ENCODE measurements at regions not wholly inside any gene's neighbourhood (a gene's known extent, or its start where the extent isn't known, plus 50 kb on each side); places are given as distances from the start of the nearest gene placed in this dataset.
"Not testable (repeated sequence)": the region's sequence is repeated elsewhere in the genome, so short reads cannot be mapped to it uniquely, and the experiment has no call there.

- DNase-seq: no peak
These were observed 78.1 kb upstream of the YWHAQ start for GRCh38 chr2:9708683-9709538.

GRCh38 chr2:9709539-9710285 is 78.9 kb upstream of the YWHAQ start:
- peak; percentile 43 for DNase-seq

- DNase-seq: peak; percentile 78
These were observed 79.5 kb upstream of the YWHAQ start for GRCh38 chr2:9710311-9710710.

GRCh38 chr2:9712263-9712662 is 81.5 kb upstream of the YWHAQ start:
- no peak for DNase-seq

GRCh38 chr2:9714630-9715214 is 83.9 kb upstream of the YWHAQ start:
- DNase-seq: peak; percentile 57

GRCh38 chr2:9715238-9715637 is 84.4 kb upstream of the YWHAQ start:
- DNase-seq: peak; percentile 53

- DNase-seq: no peak
These were observed 87.2 kb upstream of the YWHAQ start for GRCh38 chr2:9717886-9718451.

- no peak for DNase-seq
These were observed 89.7 kb upstream of the YWHAQ start for GRCh38 chr2:9720352-9721093.

- DNase-seq: no peak
These were observed 90.5 kb upstream of the YWHAQ start for GRCh38 chr2:9721344-9721743.

GRCh38 chr2:9722451-9722850 is 91.7 kb upstream of the YWHAQ start:
- no peak for DNase-seq

- no peak for DNase-seq
These were observed 93.8 kb upstream of the YWHAQ start for GRCh38 chr2:9724565-9724964.

- DNase-seq: no peak
These were observed 94.3 kb upstream of the YWHAQ start for GRCh38 chr2:9725106-9725505.

GRCh38 chr2:9726016-9726415 is 95.2 kb upstream of the YWHAQ start:
- DNase-seq: not testable (repeated sequence)

- not testable (repeated sequence) for DNase-seq
These were observed 99.7 kb upstream of the YWHAQ start for GRCh38 chr2:9730523-9730922.

GRCh38 chr2:9732824-9733223 is 102.0 kb upstream of the YWHAQ start:
- no peak for DNase-seq

GRCh38 chr2:9734308-9734707 is 103.5 kb upstream of the YWHAQ start:
- DNase-seq: no peak

GRCh38 chr2:9735335-9735734 is 104.5 kb upstream of the YWHAQ start:
- no peak for DNase-seq

- DNase-seq: no peak
These were observed 105.2 kb upstream of the YWHAQ start for GRCh38 chr2:9736021-9736420.

GRCh38 chr2:9737053-9737875 is 106.0 kb upstream of the TAF1B start:
- no peak for DNase-seq

GRCh38 chr2:9738062-9738461 is 105.2 kb upstream of the TAF1B start:
- DNase-seq: no peak

- no peak for DNase-seq
These were observed 104.5 kb upstream of the TAF1B start for GRCh38 chr2:9738535-9739496.
